ENCODE measurements at regions not wholly inside any gene's neighbourhood (a gene's known extent, or its start where the extent isn't known, plus 50 kb on each side); places are given as distances from the start of the nearest gene placed in this dataset.
A peak's percentile ranks its signal among the peaks of the same experiment; 100 is the strongest.
"Not testable (repeated sequence)": the region's sequence is repeated elsewhere in the genome, so short reads cannot be mapped to it uniquely, and the experiment has no call there.

DNA sequence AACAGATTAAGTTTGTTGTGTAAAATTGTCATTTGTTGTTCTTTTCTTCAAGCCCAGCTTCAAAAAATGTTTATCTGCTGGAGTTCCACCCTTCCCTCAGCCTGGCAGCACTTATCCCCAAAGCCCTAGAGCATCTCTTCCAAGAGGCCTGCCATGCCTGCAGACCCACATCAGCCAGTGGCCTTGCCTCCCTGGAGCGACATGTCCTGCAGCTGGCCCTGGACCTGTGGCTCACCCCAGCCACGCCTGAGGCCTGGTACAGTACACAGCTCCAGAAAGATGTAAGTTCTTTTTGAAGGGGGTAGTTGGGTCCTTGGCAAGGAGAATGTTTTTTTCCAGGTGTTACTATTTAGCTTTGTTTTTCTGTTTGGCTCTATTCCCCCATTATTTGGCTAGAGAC lies 124.8 kb downstream of the CD164 start:
- no peaks in the 10 kb centered on the region for H3K9me3 ChIP-seq
- no peak for DNase-seq (ENCODE audit: low spot score in 2 of 2)
- peaks cover 5% of the 10 kb centered on the region for H3K27me3 ChIP-seq (ENCODE audit: low read depth)
- H3K36me3 ChIP-seq (replicated peaks): no peaks in the 10 kb centered on the region
- H3K4me1 ChIP-seq: peaks cover 6% of the 10 kb centered on the region
- in situ Hi-C loops (cut with MboI; ENCODE audit: low sequenced_read_pairs): no loop called here
- H3K4me3 ChIP-seq: no peak overlapping the region

GRCh38 chr6:109255946-109256640 lies 126.2 kb downstream of the CD164 start:
- peaks cover 5% of the 10 kb centered on the region for H3K27me3 ChIP-seq (ENCODE audit: low read depth)
- DNase-seq (ENCODE audit: low spot score in 2 of 2): no peak
- H3K9me3 ChIP-seq: no peaks in the 10 kb centered on the region
- no peaks in the 10 kb centered on the region for H3K36me3 ChIP-seq (replicated peaks)
- no peak overlapping the region for H3K4me3 ChIP-seq
- in situ Hi-C loops (cut with MboI; ENCODE audit: low sequenced_read_pairs): no loop called here
- peaks cover 6% of the 10 kb centered on the region for H3K4me1 ChIP-seq

GRCh38 chr6:109255087-109255486 lies 127.2 kb downstream of the CD164 start:
- H3K36me3 ChIP-seq (replicated peaks): no peaks in the 10 kb centered on the region
- peaks cover 6% of the 10 kb centered on the region for H3K4me1 ChIP-seq
- in situ Hi-C loops (cut with MboI; ENCODE audit: low sequenced_read_pairs): no loop called here
- H3K9me3 ChIP-seq: no peaks in the 10 kb centered on the region
- H3K4me3 ChIP-seq: no peak overlapping the region
- DNase-seq (ENCODE audit: low spot score in 2 of 2): no peak
- H3K27me3 ChIP-seq (ENCODE audit: low read depth): peaks cover 5% of the 10 kb centered on the region

GRCh38 chr6:109253366-109253765 lies 128.9 kb downstream of the CD164 start:
- Histone ChIP-seq H3K4me1 (peaks cover 6% of the 10 kb centered on the region), H3K9me3 (no peaks in the 10 kb centered on the region), H3K27me3 (ENCODE audit: low read depth) (peaks cover 5% of the 10 kb centered on the region), H3K36me3 (replicated peaks) (no peaks in the 10 kb centered on the region), H3K4me3 (no peak overlapping the region)
- peak; percentile 25 to 72 for DNase-seq (ENCODE audit: low spot score in 2 of 2)
- in situ Hi-C loops (cut with MboI; ENCODE audit: low sequenced_read_pairs): no loop called here

GRCh38 chr6:109252261-109253041 lies 129.8 kb downstream of the CD164 start:
- in situ Hi-C loops (cut with MboI; ENCODE audit: low sequenced_read_pairs): no loop called here
- Histone ChIP-seq H3K4me3 (no peak overlapping the region), H3K9me3 (no peaks in the 10 kb centered on the region), H3K27me3 (ENCODE audit: low read depth) (peaks cover 5% of the 10 kb centered on the region), H3K36me3 (replicated peaks) (no peaks in the 10 kb centered on the region), H3K4me1 (peaks cover 6% of the 10 kb centered on the region)
- no peak for DNase-seq (ENCODE audit: low spot score in 2 of 2)

DNA sequence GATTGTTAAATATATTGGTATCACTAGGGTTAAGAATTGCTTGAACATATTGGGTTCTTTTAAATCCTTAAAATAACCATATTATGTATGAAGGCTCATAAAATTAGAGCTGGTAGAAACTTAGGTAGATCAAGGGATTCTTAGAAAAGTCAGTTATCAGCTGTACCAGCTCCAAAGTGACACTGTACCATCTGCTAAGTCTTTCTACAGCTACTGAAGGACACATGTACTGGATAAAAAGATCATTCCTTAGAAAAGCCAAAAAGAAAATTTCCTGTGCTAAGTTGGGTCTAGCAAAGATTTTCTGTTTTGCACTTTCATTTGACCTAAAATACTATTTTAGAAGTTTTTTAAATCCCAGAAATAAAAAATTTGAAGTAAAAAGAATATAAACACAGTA lies 130.4 kb downstream of the CD164 start:
- no peak overlapping the region for H3K4me3 ChIP-seq
- no peaks in the 10 kb centered on the region for H3K36me3 ChIP-seq (replicated peaks)
- peaks cover 5% of the 10 kb centered on the region for H3K27me3 ChIP-seq (ENCODE audit: low read depth)
- no peaks in the 10 kb centered on the region for H3K9me3 ChIP-seq
- peaks cover 6% of the 10 kb centered on the region for H3K4me1 ChIP-seq
- in situ Hi-C loops (cut with MboI; ENCODE audit: low sequenced_read_pairs): no loop called here
- DNase-seq (ENCODE audit: low spot score in 2 of 2): no peak

DNA sequence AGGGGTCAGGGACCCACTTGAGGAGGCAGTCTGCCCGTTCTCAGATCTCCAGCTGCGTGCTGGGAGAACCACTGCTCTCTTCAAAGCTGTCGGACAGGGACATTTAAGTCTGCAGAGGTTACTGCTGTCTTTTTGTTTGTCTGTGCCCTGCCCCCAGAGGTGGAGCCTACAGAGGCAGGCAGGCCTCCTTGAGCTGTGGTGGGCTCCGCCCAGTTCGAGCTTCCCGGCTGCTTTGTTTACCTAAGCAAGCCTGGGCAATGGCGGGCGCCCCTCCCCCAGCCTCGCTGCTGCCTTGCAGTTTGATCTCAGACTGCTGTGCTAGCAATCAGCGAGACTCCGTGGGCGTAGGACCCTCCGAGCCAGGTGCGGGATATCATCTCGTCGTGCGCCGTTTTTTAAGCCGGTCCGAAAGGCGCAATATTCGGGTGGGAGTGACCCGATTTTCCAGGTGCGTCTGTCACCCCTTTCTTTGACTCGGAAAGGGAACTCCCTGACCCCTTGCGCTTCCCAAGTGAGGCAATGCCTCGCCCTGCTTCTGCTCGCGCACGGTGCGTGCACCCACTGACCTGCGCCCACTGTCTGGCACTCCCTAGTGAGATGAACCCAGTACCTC lies 131.6 kb downstream of the CD164 start:
- in situ Hi-C loops (cut with MboI; ENCODE audit: low sequenced_read_pairs); H3K4me3 ChIP-seq; DNase-seq (ENCODE audit: low spot score in 2 of 2); H3K4me1 ChIP-seq; H3K36me3 ChIP-seq (replicated peaks); H3K27me3 ChIP-seq (ENCODE audit: low read depth); H3K9me3 ChIP-seq: not testable (repeated sequence)

GRCh38 chr6:109243863-109244825 lies 138.1 kb downstream of the CD164 start:
- no peak overlapping the region for H3K4me3 ChIP-seq
- H3K4me1 ChIP-seq: no peaks in the 10 kb centered on the region
- in situ Hi-C loops (cut with MboI; ENCODE audit: low sequenced_read_pairs): no loop called here
- H3K9me3 ChIP-seq: no peaks in the 10 kb centered on the region
- peaks cover 4% of the 10 kb centered on the region; the same call in 1 of the 2 replicates for H3K27me3 ChIP-seq (ENCODE audit: low read depth)
- no peaks in the 10 kb centered on the region for H3K36me3 ChIP-seq (replicated peaks)
- DNase-seq (ENCODE audit: low spot score in 2 of 2): no peak

DNA sequence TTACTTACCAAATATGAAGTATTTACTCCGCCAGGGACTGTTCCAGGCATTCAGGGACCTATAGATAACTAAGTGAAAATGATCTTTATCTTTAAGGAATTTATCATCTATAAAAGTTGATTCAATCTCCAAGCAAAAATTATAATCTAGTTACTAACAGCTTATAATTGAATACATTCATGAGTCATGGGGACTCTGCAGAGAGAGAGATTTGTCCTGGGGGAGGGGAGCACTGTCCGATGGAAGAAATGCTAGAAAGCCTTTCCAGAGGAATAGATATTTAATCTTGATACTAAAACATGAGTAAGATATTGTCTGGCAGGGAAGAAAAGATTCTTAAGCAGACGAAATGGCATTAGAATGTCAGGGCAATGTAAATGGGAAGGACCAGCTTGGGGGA lies 139.3 kb downstream of the CD164 start:
- Histone ChIP-seq H3K27me3 (ENCODE audit: low read depth) (peaks cover 4% of the 10 kb centered on the region; the same call in 1 of the 2 replicates), H3K4me1 (no peaks in the 10 kb centered on the region), H3K9me3 (no peaks in the 10 kb centered on the region), H3K36me3 (replicated peaks) (no peaks in the 10 kb centered on the region), H3K4me3 (no peak overlapping the region)
- DNase-seq (ENCODE audit: low spot score in 2 of 2): no peak
- in situ Hi-C loops (cut with MboI; ENCODE audit: low sequenced_read_pairs): no loop called here

DNA sequence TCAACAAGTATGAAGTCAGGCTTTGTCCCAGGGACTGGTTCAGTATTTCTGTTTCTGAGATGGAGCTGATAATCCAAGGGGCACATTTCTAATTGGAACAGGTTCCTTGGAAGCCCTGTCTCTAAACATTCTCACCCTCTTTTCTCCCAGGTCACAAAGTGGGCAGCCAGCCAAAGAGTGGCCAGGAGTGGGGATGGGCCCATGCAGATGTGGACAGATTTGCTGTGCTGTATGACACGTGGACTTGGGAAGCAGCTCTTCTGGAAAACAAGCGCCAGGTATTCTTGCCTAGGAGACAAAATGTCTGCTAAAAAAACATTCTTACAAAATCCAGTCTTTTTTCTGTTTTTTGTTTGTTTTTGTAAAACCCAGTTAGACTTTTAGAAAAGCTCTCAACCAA lies 140.2 kb downstream of the CD164 start:
- in situ Hi-C loops (cut with MboI; ENCODE audit: low sequenced_read_pairs): no loop called here
- H3K36me3 ChIP-seq (replicated peaks): no peaks in the 10 kb centered on the region
- DNase-seq (ENCODE audit: low spot score in 2 of 2): no peak

DNA sequence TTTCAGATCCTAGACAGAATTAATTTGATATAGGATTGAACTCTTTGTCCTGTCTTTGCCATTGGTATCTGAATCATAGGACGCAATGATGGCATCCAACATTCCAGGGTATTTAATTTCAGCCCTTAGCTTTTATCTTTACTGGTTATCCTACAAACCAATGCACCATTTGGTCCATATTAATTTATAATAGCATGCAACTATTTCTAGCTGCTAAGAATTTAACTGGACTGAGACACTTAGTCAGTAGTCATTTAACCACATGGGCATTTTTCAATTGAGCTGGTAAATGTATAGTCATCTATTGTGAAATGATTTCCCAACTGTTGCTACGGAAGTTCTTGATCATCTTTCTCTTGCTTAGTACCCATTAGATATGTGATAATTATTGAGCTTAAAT lies 141.1 kb downstream of the CD164 start:
- in situ Hi-C loops (cut with MboI; ENCODE audit: low sequenced_read_pairs): no loop called here
- no peak overlapping the region for H3K4me3 ChIP-seq
- no peaks in the 10 kb centered on the region for H3K36me3 ChIP-seq (replicated peaks)
- peaks cover 4% of the 10 kb centered on the region; the same call in 1 of the 2 replicates for H3K27me3 ChIP-seq (ENCODE audit: low read depth)
- DNase-seq (ENCODE audit: low spot score in 2 of 2): no peak
- H3K4me1 ChIP-seq: no peaks in the 10 kb centered on the region
- H3K9me3 ChIP-seq: no peaks in the 10 kb centered on the region

More for the DNA sequence above, 140.2 kb downstream of the CD164 start:
- Histone ChIP-seq H3K4me3 (no peak overlapping the region), H3K9me3 (no peaks in the 10 kb centered on the region), H3K27me3 (ENCODE audit: low read depth) (peaks cover 4% of the 10 kb centered on the region; the same call in 1 of the 2 replicates), H3K4me1 (no peaks in the 10 kb centered on the region)

- no peak for DNase-seq (ENCODE audit: low spot score in 2 of 2)
- in situ Hi-C loops (cut with MboI; ENCODE audit: low sequenced_read_pairs): no loop called here
- H3K27me3 ChIP-seq (ENCODE audit: low read depth): peaks cover 4% of the 10 kb centered on the region; the same call in 1 of the 2 replicates
Measured at GRCh38 chr6:109240370-109241084, 141.7 kb downstream of the CD164 start.

More at GRCh38 chr6:109240370-109241084, 141.7 kb downstream of the CD164 start:
- Histone ChIP-seq H3K9me3 (no peaks in the 10 kb centered on the region), H3K36me3 (replicated peaks) (no peaks in the 10 kb centered on the region), H3K4me3 (no peak overlapping the region), H3K4me1 (no peaks in the 10 kb centered on the region)

Data from HAP-1 (cell line).